ENCODE measurements at regions not wholly inside any gene's neighbourhood (a gene's known extent, or its start where the extent isn't known, plus 50 kb on each side); places are given as distances from the start of the nearest gene placed in this dataset.

DNA sequence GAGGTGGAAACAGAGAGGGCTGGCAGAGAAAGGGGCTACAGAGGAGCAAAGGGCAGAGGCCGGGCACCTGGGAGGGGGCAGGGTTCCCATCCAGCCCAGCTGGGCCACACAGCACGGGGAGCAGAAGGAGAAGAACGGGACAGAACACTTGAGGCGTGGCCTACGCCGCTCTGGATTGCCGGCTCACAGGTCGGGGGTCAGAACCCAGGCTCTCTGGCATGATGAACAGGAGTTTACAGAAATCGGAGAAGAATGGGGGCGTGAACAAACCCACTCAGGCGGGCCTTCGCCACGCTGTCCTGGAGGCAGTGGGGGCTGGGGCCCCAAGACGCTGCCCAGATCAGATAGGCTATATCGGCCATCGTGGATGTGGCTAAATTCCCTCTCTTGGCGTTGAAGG, 362.2 kb upstream of the SHH start:
- Histone ChIP-seq H3K4me2 (no peak overlapping the region), H3K4me1 (ENCODE audit: insufficient read depth) (no peaks in the 10 kb centered on the region), H3K9me2 (ENCODE audit: insufficient read depth) (no peaks in the 10 kb centered on the region), H3K27me3 (ENCODE audit: insufficient read depth) (no peaks in the 10 kb centered on the region), H3K4me3 (no peak overlapping the region), H3F3A (replicated peaks; ENCODE audit: low read depth) (no peaks in the 10 kb centered on the region), H3K79me2 (replicated peaks; ENCODE audit: insufficient read depth) (no peaks in the 10 kb centered on the region), H4K20me1 (replicated peaks; ENCODE audit: insufficient read depth) (no peaks in the 10 kb centered on the region), H3K36me3 (ENCODE audit: insufficient read depth) (no peaks in the 10 kb centered on the region), H3K27ac (ENCODE audit: low read depth) (no peak overlapping the region), H2AFZ (no peak overlapping the region)
- no peaks in the 10 kb centered on the region for H3K4me1 Mint-ChIP-seq
- H3K27me3 Mint-ChIP-seq (ENCODE audit: insufficient read depth, low read depth, poor library complexity): peaks cover 16% of the 10 kb centered on the region
- no peak overlapping the region for H3K27ac Mint-ChIP-seq
- H3K4me3 Mint-ChIP-seq: no peak overlapping the region
- ATAC-seq: no peak
- H3K36me3 Mint-ChIP-seq (ENCODE audit: low read depth): no peaks in the 10 kb centered on the region
- no peaks in the 10 kb centered on the region for H3K9me3 Mint-ChIP-seq
- DNase-seq (ENCODE audit: low spot score): no peak
- TF ChIP-seq, protein P1, sequence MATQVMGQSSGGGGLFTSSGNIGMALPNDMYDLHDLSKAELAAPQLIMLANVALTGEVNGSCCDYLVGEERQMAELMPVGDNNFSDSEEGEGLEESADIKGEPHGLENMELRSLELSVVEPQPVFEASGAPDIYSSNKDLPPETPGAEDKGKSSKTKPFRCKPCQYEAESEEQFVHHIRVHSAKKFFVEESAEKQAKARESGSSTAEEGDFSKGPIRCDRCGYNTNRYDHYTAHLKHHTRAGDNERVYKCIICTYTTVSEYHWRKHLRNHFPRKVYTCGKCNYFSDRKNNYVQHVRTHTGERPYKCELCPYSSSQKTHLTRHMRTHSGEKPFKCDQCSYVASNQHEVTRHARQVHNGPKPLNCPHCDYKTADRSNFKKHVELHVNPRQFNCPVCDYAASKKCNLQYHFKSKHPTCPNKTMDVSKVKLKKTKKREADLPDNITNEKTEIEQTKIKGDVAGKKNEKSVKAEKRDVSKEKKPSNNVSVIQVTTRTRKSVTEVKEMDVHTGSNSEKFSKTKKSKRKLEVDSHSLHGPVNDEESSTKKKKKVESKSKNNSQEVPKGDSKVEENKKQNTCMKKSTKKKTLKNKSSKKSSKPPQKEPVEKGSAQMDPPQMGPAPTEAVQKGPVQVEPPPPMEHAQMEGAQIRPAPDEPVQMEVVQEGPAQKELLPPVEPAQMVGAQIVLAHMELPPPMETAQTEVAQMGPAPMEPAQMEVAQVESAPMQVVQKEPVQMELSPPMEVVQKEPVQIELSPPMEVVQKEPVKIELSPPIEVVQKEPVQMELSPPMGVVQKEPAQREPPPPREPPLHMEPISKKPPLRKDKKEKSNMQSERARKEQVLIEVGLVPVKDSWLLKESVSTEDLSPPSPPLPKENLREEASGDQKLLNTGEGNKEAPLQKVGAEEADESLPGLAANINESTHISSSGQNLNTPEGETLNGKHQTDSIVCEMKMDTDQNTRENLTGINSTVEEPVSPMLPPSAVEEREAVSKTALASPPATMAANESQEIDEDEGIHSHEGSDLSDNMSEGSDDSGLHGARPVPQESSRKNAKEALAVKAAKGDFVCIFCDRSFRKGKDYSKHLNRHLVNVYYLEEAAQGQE (IDR thresholded peaks at IDR 0.05; ENCODE audit: unreplicated experiment): no peak
- TF ChIP-seq POLR2AphosphoS5 (IDR thresholded peaks at IDR 0.05; ENCODE audit: low read depth): no peak
- no peak for TF ChIP-seq JUNB (IDR thresholded peaks at IDR 0.05; ENCODE audit: unreplicated experiment)
- no peak for TF ChIP-seq CREB1 (CRISPR knock-in tag; IDR thresholded peaks at IDR 0.05; ENCODE audit: low read depth)

DNA sequence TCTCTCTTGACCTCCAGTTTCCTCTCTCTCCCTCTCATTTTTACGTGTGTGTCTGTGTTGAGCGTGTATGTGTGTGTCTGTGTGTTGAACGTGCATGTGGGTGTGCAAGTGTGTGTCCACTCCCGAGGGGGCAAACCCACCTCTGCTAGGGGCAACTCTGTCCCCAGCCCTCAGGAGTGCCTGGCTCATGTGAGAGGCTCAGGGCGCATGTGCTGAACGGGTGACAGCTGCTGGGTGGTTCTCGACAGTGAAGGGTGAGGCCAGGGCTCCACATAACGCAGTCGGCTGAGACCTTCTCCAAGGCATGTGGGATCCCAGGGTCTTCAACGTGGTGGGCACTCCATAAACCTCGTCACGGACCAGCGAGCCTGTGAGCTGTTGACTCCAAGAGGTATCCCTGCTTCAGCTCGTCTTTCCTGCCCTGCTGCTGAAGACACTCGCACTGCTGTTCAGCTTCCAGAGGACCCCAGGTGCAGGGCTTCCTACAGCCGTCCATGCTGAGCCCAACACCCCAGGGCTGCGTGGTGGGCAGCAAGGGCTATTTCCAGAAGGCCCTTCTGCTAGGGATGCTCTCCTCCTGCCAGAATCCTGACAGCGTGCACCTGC, 361.6 kb upstream of the SHH start:
- Histone ChIP-seq H3K4me3 (no peak overlapping the region), H3K27me3 (ENCODE audit: insufficient read depth) (no peaks in the 10 kb centered on the region), H2AFZ (no peak overlapping the region), H3K4me2 (no peak overlapping the region), H3K9me2 (ENCODE audit: insufficient read depth) (no peaks in the 10 kb centered on the region), H3K36me3 (ENCODE audit: insufficient read depth) (no peaks in the 10 kb centered on the region), H4K20me1 (replicated peaks; ENCODE audit: insufficient read depth) (no peaks in the 10 kb centered on the region), H3K79me2 (replicated peaks; ENCODE audit: insufficient read depth) (no peaks in the 10 kb centered on the region), H3K27ac (ENCODE audit: low read depth) (no peak overlapping the region), H3K4me1 (ENCODE audit: insufficient read depth) (no peaks in the 10 kb centered on the region), H3F3A (replicated peaks; ENCODE audit: low read depth) (no peaks in the 10 kb centered on the region)
- no peaks in the 10 kb centered on the region for H3K4me1 Mint-ChIP-seq
- ATAC-seq (no peak), DNase-seq (ENCODE audit: low spot score) (no peak)
- H3K27ac Mint-ChIP-seq: no peak overlapping the region
- H3K4me3 Mint-ChIP-seq: no peak overlapping the region
- no peaks in the 10 kb centered on the region for H3K9me3 Mint-ChIP-seq
- H3K27me3 Mint-ChIP-seq (ENCODE audit: insufficient read depth, low read depth, poor library complexity): peaks cover 16% of the 10 kb centered on the region
- no peak for TF ChIP-seq ZNF331 (CRISPR knock-in tag; IDR thresholded peaks at IDR 0.05; ENCODE audit: low read depth)
- TF ChIP-seq JUNB (IDR thresholded peaks at IDR 0.05; ENCODE audit: unreplicated experiment): no peak
- TF ChIP-seq, protein P2, sequence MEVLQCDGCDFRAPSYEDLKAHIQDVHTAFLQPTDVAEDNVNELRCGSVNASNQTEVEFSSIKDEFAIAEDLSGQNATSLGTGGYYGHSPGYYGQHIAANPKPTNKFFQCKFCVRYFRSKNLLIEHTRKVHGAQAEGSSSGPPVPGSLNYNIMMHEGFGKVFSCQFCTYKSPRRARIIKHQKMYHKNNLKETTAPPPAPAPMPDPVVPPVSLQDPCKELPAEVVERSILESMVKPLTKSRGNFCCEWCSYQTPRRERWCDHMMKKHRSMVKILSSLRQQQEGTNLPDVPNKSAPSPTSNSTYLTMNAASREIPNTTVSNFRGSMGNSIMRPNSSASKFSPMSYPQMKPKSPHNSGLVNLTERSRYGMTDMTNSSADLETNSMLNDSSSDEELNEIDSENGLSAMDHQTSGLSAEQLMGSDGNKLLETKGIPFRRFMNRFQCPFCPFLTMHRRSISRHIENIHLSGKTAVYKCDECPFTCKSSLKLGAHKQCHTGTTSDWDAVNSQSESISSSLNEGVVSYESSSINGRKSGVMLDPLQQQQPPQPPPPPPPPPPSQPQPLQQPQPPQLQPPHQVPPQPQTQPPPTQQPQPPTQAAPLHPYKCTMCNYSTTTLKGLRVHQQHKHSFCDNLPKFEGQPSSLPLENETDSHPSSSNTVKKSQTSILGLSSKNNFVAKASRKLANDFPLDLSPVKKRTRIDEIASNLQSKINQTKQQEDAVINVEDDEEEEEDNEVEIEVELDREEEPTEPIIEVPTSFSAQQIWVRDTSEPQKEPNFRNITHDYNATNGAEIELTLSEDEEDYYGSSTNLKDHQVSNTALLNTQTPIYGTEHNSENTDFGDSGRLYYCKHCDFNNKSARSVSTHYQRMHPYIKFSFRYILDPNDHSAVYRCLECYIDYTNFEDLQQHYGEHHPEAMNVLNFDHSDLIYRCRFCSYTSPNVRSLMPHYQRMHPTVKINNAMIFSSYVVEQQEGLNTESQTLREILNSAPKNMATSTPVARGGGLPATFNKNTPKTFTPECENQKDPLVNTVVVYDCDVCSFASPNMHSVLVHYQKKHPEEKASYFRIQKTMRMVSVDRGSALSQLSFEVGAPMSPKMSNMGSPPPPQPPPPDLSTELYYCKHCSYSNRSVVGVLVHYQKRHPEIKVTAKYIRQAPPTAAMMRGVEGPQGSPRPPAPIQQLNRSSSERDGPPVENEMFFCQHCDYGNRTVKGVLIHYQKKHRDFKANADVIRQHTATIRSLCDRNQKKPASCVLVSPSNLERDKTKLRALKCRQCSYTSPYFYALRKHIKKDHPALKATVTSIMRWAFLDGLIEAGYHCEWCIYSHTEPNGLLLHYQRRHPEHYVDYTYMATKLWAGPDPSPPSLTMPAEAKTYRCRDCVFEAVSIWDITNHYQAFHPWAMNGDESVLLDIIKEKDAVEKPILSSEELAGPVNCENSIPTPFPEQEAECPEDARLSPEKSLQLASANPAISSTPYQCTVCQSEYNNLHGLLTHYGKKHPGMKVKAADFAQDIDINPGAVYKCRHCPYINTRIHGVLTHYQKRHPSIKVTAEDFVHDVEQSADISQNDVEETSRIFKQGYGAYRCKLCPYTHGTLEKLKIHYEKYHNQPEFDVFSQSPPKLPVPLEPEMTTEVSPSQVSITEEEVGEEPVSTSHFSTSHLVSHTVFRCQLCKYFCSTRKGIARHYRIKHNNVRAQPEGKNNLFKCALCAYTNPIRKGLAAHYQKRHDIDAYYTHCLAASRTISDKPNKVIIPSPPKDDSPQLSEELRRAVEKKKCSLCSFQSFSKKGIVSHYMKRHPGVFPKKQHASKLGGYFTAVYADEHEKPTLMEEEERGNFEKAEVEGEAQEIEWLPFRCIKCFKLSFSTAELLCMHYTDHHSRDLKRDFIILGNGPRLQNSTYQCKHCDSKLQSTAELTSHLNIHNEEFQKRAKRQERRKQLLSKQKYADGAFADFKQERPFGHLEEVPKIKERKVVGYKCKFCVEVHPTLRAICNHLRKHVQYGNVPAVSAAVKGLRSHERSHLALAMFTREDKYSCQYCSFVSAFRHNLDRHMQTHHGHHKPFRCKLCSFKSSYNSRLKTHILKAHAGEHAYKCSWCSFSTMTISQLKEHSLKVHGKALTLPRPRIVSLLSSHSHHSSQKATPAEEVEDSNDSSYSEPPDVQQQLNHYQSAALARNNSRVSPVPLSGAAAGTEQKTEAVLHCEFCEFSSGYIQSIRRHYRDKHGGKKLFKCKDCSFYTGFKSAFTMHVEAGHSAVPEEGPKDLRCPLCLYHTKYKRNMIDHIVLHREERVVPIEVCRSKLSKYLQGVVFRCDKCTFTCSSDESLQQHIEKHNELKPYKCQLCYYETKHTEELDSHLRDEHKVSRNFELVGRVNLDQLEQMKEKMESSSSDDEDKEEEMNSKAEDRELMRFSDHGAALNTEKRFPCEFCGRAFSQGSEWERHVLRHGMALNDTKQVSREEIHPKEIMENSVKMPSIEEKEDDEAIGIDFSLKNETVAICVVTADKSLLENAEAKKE (CRISPR knock-in tag; IDR thresholded peaks at IDR 0.05): no peak
- TF ChIP-seq CREB1 (CRISPR knock-in tag; IDR thresholded peaks at IDR 0.05; ENCODE audit: low read depth): no peak
- no peak for TF ChIP-seq NANOG (IDR thresholded peaks at IDR 0.05; ENCODE audit: borderline replicate concordance)
- TF ChIP-seq, protein P1 (IDR thresholded peaks at IDR 0.05; ENCODE audit: unreplicated experiment): no peak
- TF ChIP-seq STAT1 (IDR thresholded peaks at IDR 0.05; ENCODE audit: unreplicated experiment): no peak
- TF ChIP-seq POLR2AphosphoS5 (IDR thresholded peaks at IDR 0.05; ENCODE audit: low read depth): no peak
- H3K36me3 Mint-ChIP-seq (ENCODE audit: low read depth): no peaks in the 10 kb centered on the region

All from GM23338 (cell line).